Hematopoietic multipotent progenitor cell (in vitro differentiated cells): ENCODE measurements at regions not wholly inside any gene's neighbourhood (a gene's known extent, or its start where the extent isn't known, plus 50 kb on each side); places are given as distances from the start of the nearest gene placed in this dataset.
A peak's percentile ranks its signal among the peaks of the same experiment; 100 is the strongest.

ENCODE experiments used
- DNase-seq, 3 donors: peaks; one replicate each; pipeline ENCODE4 v3.0.0-alpha.2; 2011 to 2015; ENCODE audit warnings: low read depth in 2 of 3, low spot score in 2 of 3

- no peak for DNase-seq
These were observed 194.3 kb downstream of the HS3ST3A1 start for GRCh38 chr17:13407381-13407780.

- DNase-seq = no peak
These were observed 195.9 kb downstream of the HS3ST3A1 start for GRCh38 chr17:13405807-13406206.

- DNase-seq = no peak
These were observed 196.6 kb downstream of the HS3ST3A1 start for GRCh38 chr17:13405080-13405479.

DNA sequence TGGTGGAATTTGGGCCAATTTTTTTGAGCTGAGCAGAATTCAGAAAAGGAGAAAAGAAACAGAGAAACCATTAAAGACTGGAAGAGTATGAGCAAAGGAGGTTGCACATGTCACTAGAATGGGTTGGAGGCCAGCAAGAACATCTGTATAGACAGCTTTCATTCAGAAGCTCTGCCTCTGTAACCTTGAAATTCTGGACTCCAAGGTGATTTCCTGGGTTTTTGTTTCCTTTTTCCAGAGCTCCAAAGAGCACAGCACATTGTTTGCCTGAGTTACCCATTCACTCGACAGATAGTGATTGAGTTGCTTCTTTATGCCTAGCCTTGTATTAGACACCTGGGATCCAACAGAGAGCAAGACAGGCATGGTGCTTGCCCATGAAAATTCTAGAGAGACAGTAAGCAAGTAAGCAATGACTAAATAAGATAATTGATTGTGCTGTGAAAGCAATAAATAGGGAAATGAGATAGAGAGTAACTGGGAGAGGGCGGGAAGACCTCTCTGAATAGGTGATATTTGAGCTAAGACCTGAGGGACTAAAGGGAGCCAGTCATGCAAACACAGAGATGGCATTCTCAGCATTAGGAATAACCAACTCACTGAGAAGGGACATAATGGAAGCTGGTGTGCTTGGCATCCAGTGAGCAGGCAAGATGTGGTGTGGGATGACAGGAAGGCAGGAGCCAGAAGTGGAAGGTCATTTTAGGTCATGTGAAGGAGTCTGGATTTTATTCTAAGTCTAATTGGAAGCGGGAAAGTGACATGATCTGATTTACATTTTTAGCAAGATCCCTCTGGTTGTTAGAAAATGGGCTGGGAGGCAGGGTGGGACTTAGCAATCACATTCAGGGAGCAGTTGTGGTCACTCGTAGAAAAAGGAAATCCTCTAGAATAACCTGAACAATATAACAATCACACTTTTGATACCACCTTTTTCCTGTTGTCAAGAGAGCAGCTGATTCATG, 197.5 kb downstream of the HS3ST3A1 start:
- no peak for DNase-seq

DNA sequence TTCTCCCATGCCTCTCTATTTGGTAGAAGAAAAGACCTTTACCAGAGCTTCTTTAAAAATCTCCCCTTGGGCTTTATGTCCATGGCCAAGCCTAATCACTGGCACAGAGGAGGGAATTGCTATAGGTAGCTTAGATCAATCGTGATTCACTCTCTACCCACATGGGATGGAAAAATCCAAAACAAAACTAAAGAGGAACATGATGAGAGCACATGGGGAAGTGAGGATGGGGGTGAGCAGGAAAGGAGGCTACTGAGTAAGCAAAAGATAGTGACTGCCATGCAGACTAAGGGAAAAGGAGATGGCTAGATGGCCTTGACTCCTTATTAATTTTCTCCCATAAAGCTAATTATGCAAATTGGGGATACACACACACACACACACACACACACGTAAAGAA, 201.2 kb downstream of the HS3ST3A1 start:
- DNase-seq = no peak

GRCh38 chr17:13398853-13399252, 202.9 kb downstream of the HS3ST3A1 start:
- no peak for DNase-seq

- DNase-seq = no peak
These were observed 203.6 kb downstream of the HS3ST3A1 start for GRCh38 chr17:13398091-13398490.

- DNase-seq = no peak
These were observed 205.9 kb downstream of the HS3ST3A1 start for GRCh38 chr17:13395862-13396261.

DNA sequence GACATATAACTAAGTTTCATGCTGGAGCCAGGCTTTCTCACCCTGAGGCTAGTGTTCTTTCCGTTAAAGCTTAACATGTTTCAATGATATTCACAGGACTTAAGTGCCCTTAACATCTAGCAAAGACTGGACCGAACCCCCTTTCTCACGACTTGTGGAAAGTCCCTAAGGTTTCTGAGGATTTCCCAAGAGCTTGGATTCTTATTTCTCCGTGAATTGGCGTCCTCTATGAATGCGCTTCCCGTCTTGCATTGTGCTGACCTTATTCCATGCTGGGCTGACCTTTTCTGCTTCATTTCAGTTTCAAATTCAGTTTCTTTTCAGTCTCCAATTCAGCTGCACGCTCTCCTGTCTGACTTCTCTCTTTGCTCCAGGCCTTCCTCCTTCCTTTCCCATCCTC, 206.4 kb downstream of the HS3ST3A1 start:
- no peak for DNase-seq

DNA sequence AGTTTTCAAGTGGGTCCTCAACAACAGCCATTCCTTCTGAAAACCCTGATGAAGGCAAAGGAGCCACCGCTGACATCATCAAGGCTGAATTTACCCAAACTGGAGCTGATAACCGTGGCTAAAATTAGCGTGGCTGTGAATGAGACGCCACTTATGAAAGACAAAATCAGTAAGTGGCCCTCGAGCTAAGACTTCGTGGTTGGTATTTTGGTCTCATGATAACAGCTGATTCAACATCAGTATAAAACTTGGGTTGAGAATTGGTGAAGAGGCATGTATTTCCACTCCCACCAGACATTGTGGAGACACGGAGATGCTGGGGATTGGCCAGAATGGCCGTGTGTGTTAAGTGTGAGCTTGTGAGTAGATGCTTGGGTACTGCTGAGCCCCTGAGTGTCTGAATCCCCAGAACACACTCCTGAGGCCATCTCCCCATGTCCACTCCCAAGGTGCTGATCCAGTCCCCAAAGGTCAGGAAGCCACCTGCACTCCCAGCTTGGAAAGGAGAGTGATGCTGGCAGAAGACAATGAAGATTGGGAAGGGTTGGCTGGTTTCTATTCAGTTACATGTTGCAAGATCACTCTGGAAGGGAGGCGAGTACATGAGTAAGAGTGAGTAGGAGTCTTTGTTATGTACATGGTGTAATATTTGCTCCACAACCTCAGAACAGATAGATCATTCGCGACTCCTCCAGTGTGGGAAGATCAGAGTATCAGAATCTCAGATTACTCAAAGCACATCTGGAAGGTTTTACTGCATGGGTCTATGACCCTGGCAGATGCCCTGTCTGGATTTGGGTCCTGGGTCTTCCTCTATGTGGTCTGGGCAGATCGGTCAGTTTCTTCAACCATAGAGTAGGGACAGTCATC, 207.7 kb downstream of the HS3ST3A1 start:
- no peak for DNase-seq

GRCh38 chr17:13387952-13388351, 213.8 kb downstream of the HS3ST3A1 start:
- no peak for DNase-seq

GRCh38 chr17:13387236-13387635, 214.5 kb downstream of the HS3ST3A1 start:
- DNase-seq = no peak

DNA sequence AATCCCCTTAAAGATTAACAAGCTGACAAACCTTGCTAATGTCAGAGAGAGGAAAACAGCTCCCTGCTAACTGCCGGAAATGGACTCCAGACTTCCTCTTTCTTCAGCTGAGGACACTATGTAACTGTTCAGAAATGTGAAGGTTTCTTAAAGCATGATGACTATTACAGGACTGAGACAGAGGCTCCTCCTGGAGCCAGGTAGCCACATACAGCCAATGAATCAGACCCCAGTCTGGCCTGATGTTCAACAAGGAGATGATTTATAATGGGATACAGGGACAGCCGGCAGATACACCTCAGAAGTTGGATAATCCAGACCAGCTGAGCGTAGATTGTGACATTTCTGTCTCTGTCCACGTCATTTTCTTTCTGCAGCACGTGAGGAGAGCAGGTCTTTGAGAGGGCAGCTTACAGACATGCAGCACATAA, 216.2 kb downstream of the HS3ST3A1 start:
- DNase-seq = peak in 2 of 3 donors; percentile 35 to 68

GRCh38 chr17:13384626-13385025, 217.1 kb downstream of the HS3ST3A1 start:
- DNase-seq = no peak

DNA sequence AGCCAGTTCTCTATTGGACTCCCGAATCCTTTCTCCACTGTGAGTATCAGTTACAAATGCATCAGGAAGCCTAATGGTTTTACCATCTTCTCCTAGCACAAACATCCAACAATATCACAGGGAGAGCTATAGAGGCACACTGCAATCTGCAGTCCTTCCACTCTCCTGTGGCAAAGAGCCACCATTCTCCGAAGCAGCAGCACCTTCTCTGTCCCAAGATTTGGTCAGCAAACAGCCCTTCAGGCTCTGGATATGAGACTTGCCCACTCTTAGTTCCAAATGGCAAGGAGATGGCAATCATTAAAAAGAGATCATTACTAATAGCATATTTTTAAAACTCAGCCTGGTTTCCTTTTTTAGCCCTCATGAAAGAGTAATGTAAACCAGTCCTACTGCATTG, 223.4 kb downstream of the HS3ST3A1 start:
- no peak for DNase-seq

DNA sequence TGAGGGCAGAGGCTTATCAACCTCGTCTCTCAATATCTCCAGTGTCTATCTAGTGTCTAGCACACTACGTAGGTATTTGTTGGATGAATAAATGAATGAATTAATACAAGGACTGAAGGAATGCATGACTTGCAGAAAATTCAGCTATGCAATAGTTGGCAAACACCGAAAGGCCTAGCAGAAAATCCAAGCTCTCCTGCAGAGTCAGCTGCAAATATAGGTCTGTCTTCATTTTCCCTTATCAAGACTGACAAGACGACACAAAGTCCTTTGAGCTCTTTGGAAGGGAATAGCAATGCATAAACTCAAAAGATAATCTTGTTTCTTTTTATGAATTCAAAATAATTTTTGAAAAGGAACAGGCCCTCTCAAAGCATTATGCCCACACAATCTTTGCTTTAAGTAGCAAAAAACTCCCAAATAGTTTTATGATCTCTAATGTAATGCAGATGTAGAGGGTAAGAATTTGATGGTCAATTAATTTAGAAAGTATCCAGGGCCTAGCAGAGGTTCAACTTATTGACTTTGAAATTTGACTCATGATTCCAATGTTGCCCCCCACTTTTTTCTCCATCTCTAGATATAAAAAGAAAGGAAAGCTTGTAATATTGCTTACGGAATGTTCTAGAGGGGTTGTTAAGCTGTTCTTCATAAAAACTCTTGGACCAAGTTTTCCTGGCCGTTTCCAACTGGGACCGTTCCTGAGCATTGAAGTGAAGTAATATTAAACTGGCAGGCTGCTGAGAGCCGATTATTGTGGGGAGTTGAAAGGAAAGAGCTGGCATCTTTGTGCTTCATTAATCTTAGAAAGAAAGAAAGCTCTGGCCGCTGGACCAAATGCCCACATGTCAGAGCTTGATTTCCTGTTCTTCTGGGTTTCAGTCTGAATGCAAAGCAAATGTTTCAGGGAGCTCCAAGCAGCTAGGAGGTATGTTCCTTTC, 227.3 kb downstream of the HS3ST3A1 start:
- DNase-seq = no peak

- DNase-seq = no peak
These were observed 229.3 kb downstream of the HS3ST3A1 start for GRCh38 chr17:13372432-13372831.

DNA sequence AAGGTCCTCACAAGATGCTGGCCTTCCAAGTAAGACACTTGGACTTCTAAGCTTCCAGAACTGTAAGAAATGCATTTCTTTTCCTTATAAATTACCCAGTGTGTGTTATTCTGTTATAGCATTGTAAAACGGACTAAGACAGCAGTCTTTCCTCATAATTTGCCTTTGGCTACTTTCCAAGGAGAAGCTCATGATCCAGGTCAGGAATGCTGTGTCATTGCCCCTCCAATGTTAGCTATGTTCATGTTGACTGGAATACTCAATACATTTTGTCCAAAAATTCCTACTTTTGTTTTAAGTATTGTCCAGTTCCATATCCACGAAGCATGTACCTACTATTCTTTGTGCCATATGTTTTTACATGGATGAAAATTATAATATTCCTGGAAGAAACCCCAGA, 234.6 kb downstream of the HS3ST3A1 start:
- DNase-seq = no peak

- DNase-seq = no peak
These were observed 236.4 kb downstream of the HS3ST3A1 start for GRCh38 chr17:13365331-13365730.

DNA sequence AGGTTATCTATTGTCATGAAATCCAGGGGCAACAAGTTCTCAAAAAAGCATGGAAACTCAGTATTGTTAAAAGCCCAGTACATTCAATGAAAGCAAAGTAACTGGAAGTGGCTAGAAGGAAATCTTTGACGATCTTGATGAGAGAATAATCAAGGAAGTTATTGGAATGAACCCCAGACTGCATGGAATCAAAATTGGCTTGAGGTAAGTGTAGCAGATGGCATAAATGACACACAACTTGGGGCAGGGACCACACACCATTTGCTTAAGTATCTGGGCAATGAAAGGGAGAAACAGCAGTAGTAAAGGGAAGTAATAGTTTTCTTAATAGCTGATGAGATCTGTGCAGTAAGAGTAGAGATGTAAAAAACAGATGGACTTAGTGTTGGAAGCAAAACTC, 238.0 kb downstream of the HS3ST3A1 start:
- no peak for DNase-seq
